ENCODE measurements at regions not wholly inside any gene's neighbourhood (a gene's known extent, or its start where the extent isn't known, plus 50 kb on each side); places are given as distances from the start of the nearest gene placed in this dataset.

DNA sequence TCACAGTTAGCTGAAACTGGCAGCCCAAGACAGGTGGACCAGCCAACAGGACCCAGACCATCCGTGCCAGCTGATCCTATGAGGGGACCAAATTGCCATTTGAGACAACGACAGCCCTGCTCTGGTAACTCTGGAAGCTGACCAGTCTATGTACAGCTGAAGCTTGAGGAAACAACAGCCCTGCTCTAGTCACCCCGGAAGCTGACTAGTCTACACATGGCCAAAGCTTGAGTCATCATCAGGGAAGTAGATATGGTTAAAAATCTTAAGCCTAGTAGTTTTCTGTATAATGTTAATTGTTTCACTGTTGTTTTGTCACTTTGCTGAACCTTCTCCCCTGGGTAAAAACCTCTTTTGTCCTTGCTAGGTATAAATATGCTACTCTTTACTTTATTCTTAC is 905.4 kb upstream of the NDST4 start:
- Histone ChIP-seq H3K4me3 (replicated peaks in 1 of 3; ENCODE audit: insufficient read depth in 1 of 3, low read depth in 2 of 3, low read length in 3 of 3) (no peak overlapping the region), H3K36me3 (replicated peaks in 1 of 2; ENCODE audit: control insufficient read depth in 1 of 2, insufficient read depth in 2 of 2, low read length in 2 of 2) (no peaks in the 10 kb centered on the region), H3K79me2 (ENCODE audit: insufficient read depth, low read length) (no peaks in the 10 kb centered on the region), H3K4me1 (ENCODE audit: insufficient read depth, low read length) (no peaks in the 10 kb centered on the region), H3K9ac (ENCODE audit: insufficient read depth, low read depth, low read length) (no peak overlapping the region), H2AFZ (ENCODE audit: low read length) (no peak overlapping the region), H3K27ac (ENCODE audit: extremely low read length, insufficient read depth, low read length) (no peak overlapping the region), H4K20me1 (ENCODE audit: insufficient read depth, low read length) (no peaks in the 10 kb centered on the region), H3K27me3 (ENCODE audit: control insufficient read depth in 1 of 2, insufficient read depth in 2 of 2, low read length in 2 of 2) (no peaks in the 10 kb centered on the region), H3K9me3 (ENCODE audit: low read length) (peaks cover 80% of the 10 kb centered on the region), H3K4me2 (ENCODE audit: low read depth, low read length) (no peak overlapping the region)
- DNase-seq (ENCODE audit: low spot score), result no peak
- no peak for FAIRE-seq
- ChIA-PET POLR2A (no interaction called here), CTCF (ENCODE audit: low intra/inter-chr PET ratio, low total read pairs) (no interaction called here)
- intact Hi-C loops (cut with micrococcal nuclease; ENCODE audit: unreplicated experiment) (no loop called here), in situ Hi-C loops (cut with HindIII; ENCODE audit: extremely low pct_ligation_motif_present, low pct_unique_long_range_greater_than_20kb) (no loop called here)
- BruUV-seq (replicated peaks), result no TSS peak
- 0% methylated on average over 1 of the region's 3 CpGs for WGBS (ENCODE audit: low lambda C conversion rate)
- ATAC-seq, result no peak
- TF ChIP-seq SRSF1 (optimal IDR thresholded peaks at IDR 0.05; ENCODE audit: low read depth, low read length) (no peak), SAFB2 (CRISPR knock-in tag; IDR thresholded peaks at IDR 0.05; ENCODE audit: borderline replicate concordance, low read depth) (no peak), ZNF451 (CRISPR knock-in tag; IDR thresholded peaks at IDR 0.05) (no peak), ZNF296 (CRISPR knock-in tag; conservative IDR thresholded peaks at IDR 0.05) (no peak), MAF1 (CRISPR knock-in tag; IDR thresholded peaks at IDR 0.05; ENCODE audit: borderline replicate concordance) (no peak), ZFYVE20 (CRISPR knock-in tag; IDR thresholded peaks at IDR 0.05; ENCODE audit: borderline replicate concordance, low read depth) (no peak), ZMYM2 (CRISPR knock-in tag; IDR thresholded peaks at IDR 0.05) (no peak), HOXA5 (CRISPR knock-in tag; IDR thresholded peaks at IDR 0.05) (no peak), XRCC5 (optimal IDR thresholded peaks at IDR 0.05; ENCODE audit: low read length) (no peak), MAFF (IDR thresholded peaks at IDR 0.05; ENCODE audit: low read depth, low read length) (no peak), HNF4G (IDR thresholded peaks at IDR 0.05; ENCODE audit: borderline replicate concordance, low read depth, low read length) (no peak), HNF4G (CRISPR knock-in tag; IDR thresholded peaks at IDR 0.05; ENCODE audit: borderline replicate concordance, low read depth) (no peak), KAT7 (CRISPR knock-in tag; IDR thresholded peaks at IDR 0.05; ENCODE audit: borderline replicate concordance) (no peak), CAMTA2 (CRISPR knock-in tag; IDR thresholded peaks at IDR 0.05; ENCODE audit: borderline replicate concordance) (no peak), ZNF468 (CRISPR knock-in tag; IDR thresholded peaks at IDR 0.05) (no peak), EED (CRISPR knock-in tag; IDR thresholded peaks at IDR 0.05) (no peak)
- TF ChIP-seq, protein P1, sequence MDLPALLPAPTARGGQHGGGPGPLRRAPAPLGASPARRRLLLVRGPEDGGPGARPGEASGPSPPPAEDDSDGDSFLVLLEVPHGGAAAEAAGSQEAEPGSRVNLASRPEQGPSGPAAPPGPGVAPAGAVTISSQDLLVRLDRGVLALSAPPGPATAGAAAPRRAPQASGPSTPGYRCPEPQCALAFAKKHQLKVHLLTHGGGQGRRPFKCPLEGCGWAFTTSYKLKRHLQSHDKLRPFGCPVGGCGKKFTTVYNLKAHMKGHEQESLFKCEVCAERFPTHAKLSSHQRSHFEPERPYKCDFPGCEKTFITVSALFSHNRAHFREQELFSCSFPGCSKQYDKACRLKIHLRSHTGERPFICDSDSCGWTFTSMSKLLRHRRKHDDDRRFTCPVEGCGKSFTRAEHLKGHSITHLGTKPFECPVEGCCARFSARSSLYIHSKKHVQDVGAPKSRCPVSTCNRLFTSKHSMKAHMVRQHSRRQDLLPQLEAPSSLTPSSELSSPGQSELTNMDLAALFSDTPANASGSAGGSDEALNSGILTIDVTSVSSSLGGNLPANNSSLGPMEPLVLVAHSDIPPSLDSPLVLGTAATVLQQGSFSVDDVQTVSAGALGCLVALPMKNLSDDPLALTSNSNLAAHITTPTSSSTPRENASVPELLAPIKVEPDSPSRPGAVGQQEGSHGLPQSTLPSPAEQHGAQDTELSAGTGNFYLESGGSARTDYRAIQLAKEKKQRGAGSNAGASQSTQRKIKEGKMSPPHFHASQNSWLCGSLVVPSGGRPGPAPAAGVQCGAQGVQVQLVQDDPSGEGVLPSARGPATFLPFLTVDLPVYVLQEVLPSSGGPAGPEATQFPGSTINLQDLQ (CRISPR knock-in tag; IDR thresholded peaks at IDR 0.05), result no peak
- TF ChIP-seq, protein P2, sequence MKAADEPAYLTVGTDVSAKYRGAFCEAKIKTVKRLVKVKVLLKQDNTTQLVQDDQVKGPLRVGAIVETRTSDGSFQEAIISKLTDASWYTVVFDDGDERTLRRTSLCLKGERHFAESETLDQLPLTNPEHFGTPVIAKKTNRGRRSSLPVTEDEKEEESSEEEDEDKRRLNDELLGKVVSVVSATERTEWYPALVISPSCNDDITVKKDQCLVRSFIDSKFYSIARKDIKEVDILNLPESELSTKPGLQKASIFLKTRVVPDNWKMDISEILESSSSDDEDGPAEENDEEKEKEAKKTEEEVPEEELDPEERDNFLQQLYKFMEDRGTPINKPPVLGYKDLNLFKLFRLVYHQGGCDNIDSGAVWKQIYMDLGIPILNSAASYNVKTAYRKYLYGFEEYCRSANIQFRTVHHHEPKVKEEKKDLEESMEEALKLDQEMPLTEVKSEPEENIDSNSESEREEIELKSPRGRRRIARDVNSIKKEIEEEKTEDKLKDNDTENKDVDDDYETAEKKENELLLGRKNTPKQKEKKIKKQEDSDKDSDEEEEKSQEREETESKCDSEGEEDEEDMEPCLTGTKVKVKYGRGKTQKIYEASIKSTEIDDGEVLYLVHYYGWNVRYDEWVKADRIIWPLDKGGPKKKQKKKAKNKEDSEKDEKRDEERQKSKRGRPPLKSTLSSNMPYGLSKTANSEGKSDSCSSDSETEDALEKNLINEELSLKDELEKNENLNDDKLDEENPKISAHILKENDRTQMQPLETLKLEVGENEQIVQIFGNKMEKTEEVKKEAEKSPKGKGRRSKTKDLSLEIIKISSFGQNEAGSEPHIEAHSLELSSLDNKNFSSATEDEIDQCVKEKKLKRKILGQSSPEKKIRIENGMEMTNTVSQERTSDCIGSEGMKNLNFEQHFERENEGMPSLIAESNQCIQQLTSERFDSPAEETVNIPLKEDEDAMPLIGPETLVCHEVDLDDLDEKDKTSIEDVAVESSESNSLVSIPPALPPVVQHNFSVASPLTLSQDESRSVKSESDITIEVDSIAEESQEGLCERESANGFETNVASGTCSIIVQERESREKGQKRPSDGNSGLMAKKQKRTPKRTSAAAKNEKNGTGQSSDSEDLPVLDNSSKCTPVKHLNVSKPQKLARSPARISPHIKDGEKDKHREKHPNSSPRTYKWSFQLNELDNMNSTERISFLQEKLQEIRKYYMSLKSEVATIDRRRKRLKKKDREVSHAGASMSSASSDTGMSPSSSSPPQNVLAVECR (CRISPR knock-in tag; IDR thresholded peaks at IDR 0.05; ENCODE audit: borderline replicate concordance), result no peak

Data from HepG2 (cell line).